Trophoblast cell (in vitro differentiated cells and primary cell): ENCODE measurements at regions not wholly inside any gene's neighbourhood (a gene's known extent, or its start where the extent isn't known, plus 50 kb on each side); places are given as distances from the start of the nearest gene placed in this dataset.

Experiments
- DNase-seq, 2 donors: peaks; one replicate each; pipeline ENCODE4 v3.0.0-alpha.2; 2016
- H2AFZ ChIP-seq: 2 replicates; pipeline ENCODE4 v1.6.1; 2013; ENCODE audit warnings: low read length, moderate library complexity, mild to moderate bottlenecking; ENCODE audit not compliant: insufficient read depth, poor library complexity
- H2AK5ac ChIP-seq: 2 replicates; pipeline ENCODE4 v1.6.1; 2013; ENCODE audit warnings: mild to moderate bottlenecking, low read length
- H2BK120ac ChIP-seq: 2 replicates; pipeline ENCODE4 v1.6.1; 2013; ENCODE audit warnings: low read length, mild to moderate bottlenecking, moderate library complexity; ENCODE audit not compliant: insufficient read depth, poor library complexity
- H2BK12ac ChIP-seq: 2 replicates; pipeline ENCODE4 v1.6.1; 2013; ENCODE audit warnings: mild to moderate bottlenecking, low read length, moderate library complexity
- H2BK5ac ChIP-seq: 2 replicates; pipeline ENCODE4 v1.6.1; 2013; ENCODE audit warnings: low read length, low read depth, moderate library complexity, mild to moderate bottlenecking; ENCODE audit not compliant: poor library complexity
- H3K14ac ChIP-seq: 2 replicates; pipeline ENCODE4 v1.6.1; 2013; ENCODE audit warnings: mild to moderate bottlenecking, low read length
- H3K18ac ChIP-seq: 2 replicates; pipeline ENCODE4 v1.6.1; 2013; ENCODE audit warnings: mild to moderate bottlenecking, low read length
- H3K23ac ChIP-seq: 2 replicates; pipeline ENCODE4 v1.6.1; 2013; ENCODE audit warnings: low read length
- H3K27ac ChIP-seq: 2 replicates; pipeline ENCODE4 v1.5.1; 2013; ENCODE audit warnings: low read depth, mild to moderate bottlenecking, inconsistent platforms, low read length, moderate library complexity
- H3K27me3 ChIP-seq: 2 replicates; pipeline ENCODE4 v1.6.1; 2013; ENCODE audit warnings: inconsistent platforms, mild to moderate bottlenecking, low read length, moderate library complexity; ENCODE audit not compliant: insufficient read depth
- H3K36me3 ChIP-seq, 2 experiments: 1 replicate in 1 of 2; 2 replicates in 1 of 2; pipeline ENCODE4 v1.6.1; 2013; ENCODE audit warnings: low read length in 2 of 2, mild to moderate bottlenecking in 2 of 2, moderate library complexity in 1 of 2; ENCODE audit not compliant: insufficient read depth in 2 of 2, control insufficient read depth in 1 of 2
- H3K4ac ChIP-seq: 2 replicates; pipeline ENCODE4 v1.6.1; 2013; ENCODE audit warnings: low read depth, mild to moderate bottlenecking, low read length, moderate library complexity
- H3K4me1 ChIP-seq, 2 experiments: 1 replicate in 1 of 2; 2 replicates in 1 of 2; pipeline ENCODE4 v1.6.1; 2013; ENCODE audit warnings: low read length in 2 of 2, mild to moderate bottlenecking in 2 of 2, moderate library complexity in 1 of 2; ENCODE audit not compliant: insufficient read depth in 2 of 2, control insufficient read depth in 1 of 2
- H3K4me2 ChIP-seq: 2 replicates; pipeline ENCODE4 v1.6.1; 2013; ENCODE audit warnings: inconsistent platforms, mild to moderate bottlenecking, low read length, moderate library complexity
- H3K4me3 ChIP-seq: 2 replicates; pipeline ENCODE4 v1.5.1; 2013; ENCODE audit warnings: mild to moderate bottlenecking, low read depth, low read length, inconsistent platforms
- H3K79me1 ChIP-seq: one replicate; pipeline ENCODE4 v1.6.1; 2013; ENCODE audit warnings: low read length
- H3K79me2 ChIP-seq: 2 replicates; pipeline ENCODE4 v1.6.1; 2013; ENCODE audit warnings: low read length, mild to moderate bottlenecking; ENCODE audit not compliant: control insufficient read depth, insufficient read depth, poor library complexity
- H3K9ac ChIP-seq: 2 replicates; pipeline ENCODE4 v1.6.1; 2013; ENCODE audit warnings: mild to moderate bottlenecking, low read length
- H3K9me3 ChIP-seq: 2 replicates; pipeline ENCODE4 v1.6.1; 2013; ENCODE audit warnings: low read depth, mild to moderate bottlenecking, control low read depth, inconsistent platforms, low read length; ENCODE audit not compliant: insufficient read depth
- H4K12ac ChIP-seq: 2 replicates; pipeline ENCODE4 v1.6.1; 2013; ENCODE audit warnings: low read depth, mild to moderate bottlenecking, low read length, moderate library complexity
- H4K8ac ChIP-seq: 2 replicates; pipeline ENCODE4 v1.6.1; 2013; ENCODE audit warnings: low read depth, mild to moderate bottlenecking, low read length, moderate library complexity
- H4K91ac ChIP-seq: one replicate; pipeline ENCODE4 v1.6.1; 2013; ENCODE audit warnings: low read depth, mild to moderate bottlenecking, low read length, moderate library complexity
- WGBS: extraction: QIAGEN DNeasy Blood & Tissue Kit; methylation state at CpG from one replicate; pipeline ENCODE4 v1.1.7; 2013; ENCODE audit warnings: missing lambda C conversion rate; ENCODE audit not compliant: insufficient read length, insufficient coverage; ENCODE audit errors: extremely low coverage; 5-methylcytosine and 5-hydroxymethylcytosine counted together

GRCh38 chr6:93183531-93183972, 235.8 kb downstream of the EPHA7 start:
- Histone ChIP-seq H3K9ac (no peak overlapping the region), H2BK5ac (no peak overlapping the region), H3K27ac (no peak overlapping the region), H3K4me2 (no peak overlapping the region), H4K12ac (no peak overlapping the region), H3K18ac (no peak overlapping the region), H3K4me1 (no peaks in the 10 kb centered on the region), H4K91ac (no peak overlapping the region), H2AFZ (no peak overlapping the region), H3K79me1 (no peaks in the 10 kb centered on the region), H3K79me2 (no peaks in the 10 kb centered on the region), H3K27me3 (no peaks in the 10 kb centered on the region), H4K8ac (no peak overlapping the region), H3K9me3 (no peaks in the 10 kb centered on the region), H3K4ac (no peak overlapping the region), H2BK120ac (no peak overlapping the region), H2AK5ac (no peak overlapping the region), H3K4me3 (no peak overlapping the region), H3K36me3 (no peaks in the 10 kb centered on the region), H3K23ac (no peak overlapping the region), H3K14ac (no peak overlapping the region), H2BK12ac (no peak overlapping the region)
- no CpG with 5 or more reads among the region's 3 CpGs for WGBS
- DNase-seq: no peak

- Histone ChIP-seq H2BK5ac (no peak overlapping the region), H3K14ac (no peak overlapping the region), H2BK12ac (no peak overlapping the region), H3K18ac (no peak overlapping the region), H3K27me3 (no peaks in the 10 kb centered on the region), H2AFZ (no peak overlapping the region), H3K9ac (no peak overlapping the region), H4K91ac (no peak overlapping the region), H4K12ac (no peak overlapping the region), H3K79me2 (no peaks in the 10 kb centered on the region), H3K23ac (no peak overlapping the region), H3K4me1 (no peaks in the 10 kb centered on the region), H2BK120ac (no peak overlapping the region), H4K8ac (no peak overlapping the region), H3K79me1 (no peaks in the 10 kb centered on the region), H3K4ac (no peak overlapping the region), H3K27ac (no peak overlapping the region), H2AK5ac (no peak overlapping the region), H3K4me2 (no peak overlapping the region), H3K9me3 (no peaks in the 10 kb centered on the region), H3K36me3 (no peaks in the 10 kb centered on the region), H3K4me3 (no peak overlapping the region)
- WGBS: no CpG with 5 or more reads among the region's 2 CpGs
- no peak for DNase-seq
Observed at GRCh38 chr6:93182938-93183479, 236.3 kb downstream of the EPHA7 start.

GRCh38 chr6:93177918-93178317, 241.4 kb downstream of the EPHA7 start:
- Histone ChIP-seq H2BK12ac (no peak overlapping the region), H4K91ac (no peak overlapping the region), H2BK120ac (no peak overlapping the region)

GRCh38 chr6:93177438-93177837, 241.9 kb downstream of the EPHA7 start:
- Histone ChIP-seq H3K36me3 (no peaks in the 10 kb centered on the region), H3K27ac (no peak overlapping the region), H3K79me1 (no peaks in the 10 kb centered on the region), H3K4me3 (no peak overlapping the region), H3K4me1 (no peaks in the 10 kb centered on the region), H2AK5ac (no peak overlapping the region), H3K9me3 (no peaks in the 10 kb centered on the region), H2BK120ac (no peak overlapping the region), H2AFZ (no peak overlapping the region), H3K4ac (no peak overlapping the region), H4K12ac (no peak overlapping the region), H2BK12ac (no peak overlapping the region), H3K9ac (no peak overlapping the region), H4K91ac (no peak overlapping the region), H3K27me3 (no peaks in the 10 kb centered on the region), H3K79me2 (no peaks in the 10 kb centered on the region), H3K23ac (no peak overlapping the region), H2BK5ac (no peak overlapping the region), H3K18ac (no peak overlapping the region), H3K14ac (no peak overlapping the region), H3K4me2 (no peak overlapping the region), H4K8ac (no peak overlapping the region)
- WGBS: no CpG with 5 or more reads among the region's 3 CpGs
- no peak for DNase-seq

More at GRCh38 chr6:93177918-93178317, 241.4 kb downstream of the EPHA7 start:
- no peaks in the 10 kb centered on the region for H3K27me3 ChIP-seq
- H3K4me2 ChIP-seq: no peak overlapping the region
- no peak overlapping the region for H4K12ac ChIP-seq
- no peak for DNase-seq
- H2AK5ac ChIP-seq: no peak overlapping the region
- H3K4me3 ChIP-seq: no peak overlapping the region
- no peak overlapping the region for H3K18ac ChIP-seq
- no peak overlapping the region for H3K27ac ChIP-seq
- H3K79me1 ChIP-seq: no peaks in the 10 kb centered on the region
- no peaks in the 10 kb centered on the region for H3K4me1 ChIP-seq
- no peak overlapping the region for H4K8ac ChIP-seq
- WGBS: no CpG with 5 or more reads among the region's 2 CpGs
- H2BK5ac ChIP-seq: no peak overlapping the region
- no peak overlapping the region for H3K4ac ChIP-seq
- no peak overlapping the region for H3K23ac ChIP-seq
- H3K36me3 ChIP-seq: no peaks in the 10 kb centered on the region
- no peak overlapping the region for H2AFZ ChIP-seq
- no peaks in the 10 kb centered on the region for H3K79me2 ChIP-seq
- no peak overlapping the region for H3K9ac ChIP-seq
- H3K14ac ChIP-seq: no peak overlapping the region
- H3K9me3 ChIP-seq: no peaks in the 10 kb centered on the region
